ENCODE measurements at regions not wholly inside any gene's neighbourhood (a gene's known extent, or its start where the extent isn't known, plus 50 kb on each side); places are given as distances from the start of the nearest gene placed in this dataset. TPM values are rescaled to one million over a fixed set of nuclear protein-coding genes. Genes with fewer than 3 reads are reported as not detected.

DNA sequence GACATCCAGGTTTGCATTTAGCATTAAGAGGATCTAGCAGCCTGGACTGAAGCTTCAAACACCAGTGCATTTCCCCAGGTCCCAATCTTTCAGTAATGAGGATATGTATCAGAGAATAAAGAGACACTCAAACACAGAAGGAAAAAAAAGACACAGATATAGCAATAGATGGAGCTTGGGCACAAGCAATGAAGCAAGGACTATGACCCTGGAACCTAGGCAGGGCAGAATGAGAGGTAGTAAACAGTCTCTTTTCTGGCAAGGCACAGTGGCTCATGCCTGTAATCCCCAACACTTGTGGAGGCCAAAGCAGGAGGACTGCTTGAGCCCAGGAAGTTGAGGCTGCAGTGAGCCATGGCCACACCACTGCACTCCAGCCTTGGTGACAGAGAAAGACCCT lies 80.7 kb upstream of the HNRNPA3 start:
- DNase-seq, result no peak

- DNase-seq, result no peak
These were observed 73.8 kb upstream of the HNRNPA3 start for GRCh38 chr2:177138823-177139222.

GRCh38 chr2:177141866-177142265 lies 70.7 kb upstream of the HNRNPA3 start:
- no peak for DNase-seq

GRCh38 chr2:177143444-177143843 lies 69.2 kb upstream of the HNRNPA3 start:
- DNase-seq, result no peak

DNA sequence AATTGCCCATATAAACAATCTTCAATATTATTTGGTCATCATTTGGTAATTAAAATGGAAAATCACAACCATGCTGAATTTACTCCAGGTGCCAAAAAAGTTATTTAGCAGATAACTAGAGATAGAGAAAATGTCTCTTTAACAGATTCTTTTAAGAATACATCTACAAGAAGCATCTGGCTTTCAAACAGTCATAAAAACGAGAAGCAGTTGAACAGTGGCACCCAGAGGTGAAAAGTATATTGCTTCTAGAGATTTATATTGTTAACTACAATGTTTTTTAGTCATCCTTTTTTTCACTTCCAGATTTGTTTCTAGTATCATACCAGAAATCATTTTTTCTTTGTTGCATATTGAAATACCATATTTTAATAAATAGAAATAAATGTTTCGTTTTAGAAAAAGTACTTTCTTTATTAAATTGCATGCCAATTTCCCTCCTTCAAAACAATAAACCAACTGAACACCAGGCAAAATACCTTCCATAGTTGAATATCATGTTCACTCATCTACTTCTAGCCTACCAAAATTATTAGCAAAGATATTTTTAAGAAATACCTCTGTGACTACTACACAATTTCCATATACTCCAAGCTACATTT lies 65.4 kb upstream of the HNRNPA3 start:
- DNase-seq, result no peak

GRCh38 chr2:177147834-177148445 lies 64.7 kb upstream of the HNRNPA3 start:
- no peak for DNase-seq

DNA sequence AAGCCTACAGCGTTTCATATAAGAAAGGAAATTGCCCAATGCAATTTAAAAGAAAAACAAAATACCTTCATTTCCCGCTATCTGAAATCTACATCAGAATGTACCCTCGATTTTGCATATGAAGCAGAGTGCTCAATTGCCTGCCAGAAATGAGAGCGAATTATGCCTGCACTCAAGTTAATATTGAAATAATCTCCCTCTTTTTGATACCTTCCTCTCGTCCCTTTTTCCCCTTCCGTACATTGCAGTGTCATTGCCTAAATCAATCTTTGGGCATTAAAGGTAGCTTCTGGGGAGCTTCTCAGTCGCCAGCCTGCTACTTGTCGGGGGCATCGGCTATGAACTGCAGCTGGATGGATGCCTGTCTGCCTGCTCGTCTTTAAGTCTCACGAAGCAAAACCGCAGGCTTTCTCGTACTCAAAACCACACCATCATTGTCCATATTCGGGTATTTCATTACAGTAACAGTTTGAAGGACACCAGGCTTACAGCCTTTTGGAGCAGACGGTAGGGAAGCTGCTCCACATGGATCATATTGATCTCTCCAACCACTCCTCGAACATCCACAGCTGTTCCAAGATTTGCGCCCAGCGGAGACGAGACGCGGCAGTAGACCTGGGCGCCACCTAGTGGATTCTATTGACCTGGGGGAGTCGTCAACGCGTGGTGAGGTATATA lies 64.0 kb upstream of the HNRNPA3 start:
- peak; percentile 53 for DNase-seq

- DNase-seq, result no peak
These were observed 63.5 kb upstream of the HNRNPA3 start for GRCh38 chr2:177149155-177149503.

- DNase-seq, result no peak
These were observed 58.8 kb upstream of the HNRNPA3 start for GRCh38 chr2:177153805-177154204.

GRCh38 chr2:177154809-177155208 lies 57.8 kb upstream of the HNRNPA3 start:
- DNase-seq, result no peak

GRCh38 chr2:177155631-177156030 lies 57.0 kb upstream of the HNRNPA3 start:
- DNase-seq, result no peak

- DNase-seq, result no peak
These were observed 50.7 kb upstream of the HNRNPA3 start for GRCh38 chr2:177161741-177162460.

Small RNAs in the stretch of these regions (small RNA-seq; reads per million reads assigned to genes)
- not detected for gene RNA5SP112
- gene RNU6-187P, result not detected
- not detected for gene RNU6ATAC14P

Data from occipital lobe (tissue), 2 donors.